ENCODE measurements at regions not wholly inside any gene's neighbourhood (a gene's known extent, or its start where the extent isn't known, plus 50 kb on each side); places are given as distances from the start of the nearest gene placed in this dataset.
"Not testable (repeated sequence)": the region's sequence is repeated elsewhere in the genome, so short reads cannot be mapped to it uniquely, and the experiment has no call there.

- DNase-seq, result no peak
These were observed 424.1 kb upstream of the DYNLRB2 start for GRCh38 chr16:80116711-80117110.

- DNase-seq, result no peak
These were observed 426.1 kb upstream of the DYNLRB2 start for GRCh38 chr16:80114699-80115098.

- DNase-seq, result no peak
These were observed 426.8 kb upstream of the DYNLRB2 start for GRCh38 chr16:80113873-80114574.

DNA sequence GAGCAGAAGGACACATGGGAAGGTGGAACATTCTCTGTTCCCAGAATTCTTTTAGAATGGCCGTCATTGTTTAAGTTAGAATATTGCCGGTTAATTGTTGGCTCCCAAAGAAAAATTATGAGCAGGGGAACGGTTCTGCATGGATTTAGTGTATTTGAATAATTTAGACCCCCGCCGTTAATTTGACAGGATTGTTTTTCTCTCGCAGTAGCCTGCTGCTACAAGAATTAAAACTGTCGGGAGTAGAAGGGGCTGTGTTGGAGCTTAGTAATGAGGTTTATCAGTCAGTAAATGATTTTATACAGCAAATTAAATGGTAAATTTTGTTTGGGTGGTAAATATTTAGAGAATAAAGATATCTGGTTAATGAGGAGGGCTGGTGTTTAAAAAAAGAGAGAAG is 431.2 kb upstream of the DYNLRB2 start:
- no peak for DNase-seq

DNA sequence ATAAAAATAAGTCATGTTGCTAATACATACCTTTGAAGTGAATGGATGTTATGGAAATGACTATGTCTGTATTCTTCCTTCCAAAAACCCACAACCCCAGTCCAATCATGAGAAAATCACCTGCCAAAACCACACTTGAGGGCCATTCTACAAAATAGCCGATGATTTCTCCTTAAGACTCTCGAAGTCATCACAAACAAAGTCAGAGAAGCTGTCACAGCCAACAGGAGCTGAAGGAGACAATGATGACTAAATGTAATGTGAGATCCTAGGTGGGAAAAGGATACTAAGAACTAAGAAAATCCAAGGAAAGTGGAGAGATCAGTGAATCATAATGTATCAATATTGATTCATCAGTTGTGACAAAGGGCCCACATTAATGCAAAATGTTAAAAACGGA is 432.9 kb upstream of the DYNLRB2 start:
- DNase-seq, result no peak

DNA sequence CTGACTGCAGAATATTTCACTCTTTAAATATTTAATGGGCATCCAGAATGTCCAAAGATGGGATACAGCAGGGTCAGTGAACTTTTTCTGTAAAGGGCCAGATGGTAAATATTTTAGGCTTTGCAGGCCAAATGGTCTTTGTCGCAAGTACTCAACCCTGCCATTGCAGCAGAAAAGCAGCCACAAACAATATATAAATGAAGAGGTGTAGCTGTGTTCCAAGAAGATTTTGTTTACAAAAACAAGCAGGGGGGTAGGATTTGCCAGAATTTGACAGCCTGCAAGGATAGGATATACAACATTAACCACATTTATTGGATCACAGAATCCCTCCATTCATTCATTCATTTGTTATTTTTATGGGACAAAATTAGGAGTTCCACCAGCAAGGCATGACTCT is 435.0 kb upstream of the DYNLRB2 start:
- DNase-seq, result no peak

DNA sequence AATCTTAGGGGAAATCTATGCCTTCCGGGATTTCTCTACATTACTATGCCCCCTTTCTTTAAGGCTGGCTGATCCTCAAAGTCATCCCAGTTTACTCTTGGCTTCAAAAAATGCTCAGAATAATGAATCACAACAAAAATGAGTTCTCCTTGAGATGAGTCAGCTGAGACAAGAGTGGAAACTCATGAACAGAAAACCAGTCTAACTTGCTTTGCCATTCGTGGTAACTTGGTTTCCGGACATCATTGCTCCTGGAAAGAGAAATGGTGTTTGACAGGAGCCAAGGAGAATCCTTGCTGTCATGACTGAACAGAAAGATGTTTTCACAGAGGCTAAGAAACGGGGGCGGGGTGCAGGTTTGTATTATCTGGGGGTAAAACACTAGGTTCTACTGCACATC is 435.6 kb upstream of the DYNLRB2 start:
- no peak for DNase-seq

GRCh38 chr16:80104401-80104800 is 436.4 kb upstream of the DYNLRB2 start:
- no peak for DNase-seq

DNA sequence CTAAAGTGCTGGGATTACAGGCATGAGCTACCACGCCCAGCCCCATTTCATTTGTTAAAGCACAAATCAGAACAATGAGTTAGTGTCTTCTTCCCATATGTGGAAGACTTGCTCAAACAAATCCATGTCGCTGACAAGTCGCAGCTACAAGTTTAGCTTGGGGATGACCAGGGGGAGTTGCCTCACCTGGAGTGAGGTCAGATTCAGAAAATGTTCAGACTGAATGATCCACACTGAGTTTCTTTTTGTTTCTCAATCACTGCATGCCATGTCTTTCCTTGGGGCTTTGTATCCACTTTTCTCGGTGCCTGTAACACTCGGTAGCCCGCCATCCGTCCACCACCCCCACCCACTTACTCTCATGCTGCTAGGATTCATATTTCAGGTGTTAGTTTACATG is 437.3 kb upstream of the DYNLRB2 start:
- no peak for DNase-seq

DNA sequence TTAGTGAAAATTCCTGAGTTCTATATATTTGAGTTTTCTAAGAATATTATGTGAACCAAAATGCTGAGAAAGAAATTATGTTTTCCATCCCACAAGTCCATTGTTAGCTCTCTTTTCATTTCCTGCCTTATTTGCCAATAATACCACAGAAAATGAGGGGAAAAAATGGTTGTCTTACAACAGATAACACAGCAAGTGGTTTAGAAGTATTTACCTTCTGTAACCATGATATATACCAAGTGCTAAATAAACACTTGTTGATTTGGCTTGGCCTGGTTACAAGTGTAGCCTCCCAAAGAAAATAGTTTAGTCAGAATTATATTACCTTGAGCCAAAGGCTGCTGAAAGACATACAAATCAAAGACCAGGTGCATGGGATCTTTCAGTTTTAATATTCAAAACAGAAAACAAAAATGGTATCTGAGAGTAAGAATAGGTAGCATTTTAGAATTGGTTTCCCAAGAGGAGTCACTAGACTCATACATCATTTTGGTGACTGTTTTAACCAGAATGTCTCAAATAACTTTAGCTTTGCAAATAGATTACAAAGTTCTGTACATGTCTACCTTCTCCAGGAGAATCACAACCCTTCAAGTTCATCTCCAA is 439.8 kb upstream of the DYNLRB2 start:
- no peak for DNase-seq

GRCh38 chr16:80100186-80100585 is 440.6 kb upstream of the DYNLRB2 start:
- no peak for DNase-seq

- DNase-seq, result no peak
These were observed 443.7 kb upstream of the DYNLRB2 start for GRCh38 chr16:80097098-80097497.

DNA sequence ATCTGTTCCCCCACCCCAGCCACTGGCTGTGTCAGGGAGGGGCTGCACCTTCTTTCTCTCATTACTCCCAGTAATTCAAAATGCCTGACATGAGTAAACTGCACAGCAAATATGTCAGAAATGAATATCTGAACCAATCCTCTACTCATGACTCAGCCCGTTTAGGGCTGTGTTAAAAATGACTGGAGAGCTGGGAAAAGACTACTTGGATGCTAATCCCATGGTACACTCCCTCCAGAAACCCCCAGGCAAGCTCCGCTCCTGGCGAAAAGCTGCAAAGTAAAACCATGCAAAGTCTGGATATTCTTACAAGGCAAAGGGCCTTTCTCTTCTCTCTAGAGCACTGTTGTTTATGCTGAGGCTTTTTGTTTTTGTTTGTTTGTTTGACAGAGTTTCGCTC is 448.1 kb upstream of the DYNLRB2 start:
- DNase-seq, result no peak

- not testable (repeated sequence) for DNase-seq
These were observed 449.3 kb upstream of the DYNLRB2 start for GRCh38 chr16:80091453-80091852.

- no peak for DNase-seq
These were observed 455.2 kb upstream of the DYNLRB2 start for GRCh38 chr16:80085606-80086005.

DNA sequence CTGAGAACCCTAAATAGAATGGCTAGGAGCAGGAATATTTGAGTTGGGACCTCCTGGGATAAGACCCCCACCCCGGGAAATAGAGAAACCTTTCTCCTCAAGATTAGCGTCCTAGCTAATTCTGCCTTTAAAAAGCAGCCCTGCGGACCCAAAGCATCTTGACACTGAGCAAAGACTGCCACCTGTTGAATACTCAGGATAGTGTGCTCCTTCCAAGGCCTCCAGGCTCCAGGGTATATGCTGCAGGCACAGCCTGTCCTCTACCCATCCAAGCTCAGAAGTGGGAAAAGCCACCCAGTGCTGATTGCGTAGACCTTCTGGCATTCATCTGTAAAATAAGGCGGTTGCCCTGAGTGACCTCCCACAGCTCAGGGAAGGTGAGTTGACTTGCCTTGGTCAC is 456.2 kb upstream of the DYNLRB2 start:
- DNase-seq, result no peak

GRCh38 chr16:80084163-80084562 is 456.6 kb upstream of the DYNLRB2 start:
- no peak for DNase-seq

- DNase-seq, result no peak
These were observed 457.9 kb upstream of the DYNLRB2 start for GRCh38 chr16:80082906-80083305.

DNA sequence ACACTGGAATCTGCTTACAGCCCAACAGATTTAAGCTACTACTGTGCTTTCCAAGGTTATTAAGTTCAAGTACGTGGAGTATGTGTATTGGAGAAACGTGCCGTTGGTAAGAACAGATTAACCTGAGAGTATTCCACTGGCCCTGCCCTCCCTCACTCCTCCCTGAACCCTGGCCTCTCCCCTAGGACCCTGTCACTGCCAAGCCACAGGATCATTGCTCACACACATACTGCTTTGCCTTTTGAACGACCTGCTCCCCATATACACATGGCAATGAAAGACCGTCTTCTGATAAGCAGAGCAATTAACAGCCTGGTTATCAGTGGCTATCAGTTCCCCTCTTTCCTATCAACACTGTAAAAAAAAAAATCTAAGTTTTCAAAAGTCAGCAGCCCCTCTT is 458.9 kb upstream of the DYNLRB2 start:
- no peak for DNase-seq

DNA sequence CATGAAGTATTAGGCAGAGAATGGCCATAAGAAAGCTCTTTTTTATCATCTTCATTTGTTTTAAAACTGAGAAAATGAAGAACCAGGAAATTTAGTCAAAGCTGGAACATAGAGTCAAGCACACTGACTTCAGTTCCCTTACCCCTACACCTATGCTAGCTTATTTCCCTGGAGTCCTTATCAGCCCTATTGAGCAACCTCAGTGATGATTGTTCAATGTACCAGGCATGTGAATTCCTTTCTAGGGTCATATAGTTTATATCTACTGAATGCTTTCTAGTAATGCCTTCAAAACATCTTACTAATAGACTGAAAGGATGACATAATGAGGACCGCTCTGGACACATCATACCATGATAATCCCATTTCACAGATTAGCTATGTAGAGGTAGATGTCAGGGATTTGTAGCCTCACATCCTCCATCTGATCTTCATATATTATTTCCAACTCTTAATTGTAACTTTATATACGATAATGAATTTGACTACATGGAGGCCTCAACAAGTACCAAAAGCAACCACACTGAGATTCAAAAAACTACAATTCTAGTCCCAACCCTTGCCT is 460.4 kb upstream of the DYNLRB2 start:
- no peak for DNase-seq

DNA sequence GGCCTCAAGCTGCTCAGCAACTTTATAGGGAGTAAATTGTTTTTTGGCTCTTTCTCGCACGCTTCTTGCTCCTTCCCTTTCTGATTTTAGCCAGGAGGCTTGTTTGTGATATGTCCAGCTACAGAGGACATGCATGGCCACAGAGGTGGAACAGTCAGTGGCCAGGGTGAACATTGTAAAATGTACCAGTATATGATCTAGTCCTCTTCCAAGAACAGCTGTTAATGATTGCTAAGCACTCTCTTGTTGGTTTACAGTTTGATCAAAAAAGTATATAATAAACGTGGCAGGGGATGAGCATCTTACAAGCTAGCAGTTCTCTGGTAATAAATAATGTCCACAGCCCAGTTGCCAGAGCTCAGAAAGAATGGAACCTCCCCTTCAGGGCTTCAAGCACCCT is 461.7 kb upstream of the DYNLRB2 start:
- DNase-seq, result no peak

- no peak for DNase-seq
These were observed 463.1 kb upstream of the DYNLRB2 start for GRCh38 chr16:80077696-80078095.

DNA sequence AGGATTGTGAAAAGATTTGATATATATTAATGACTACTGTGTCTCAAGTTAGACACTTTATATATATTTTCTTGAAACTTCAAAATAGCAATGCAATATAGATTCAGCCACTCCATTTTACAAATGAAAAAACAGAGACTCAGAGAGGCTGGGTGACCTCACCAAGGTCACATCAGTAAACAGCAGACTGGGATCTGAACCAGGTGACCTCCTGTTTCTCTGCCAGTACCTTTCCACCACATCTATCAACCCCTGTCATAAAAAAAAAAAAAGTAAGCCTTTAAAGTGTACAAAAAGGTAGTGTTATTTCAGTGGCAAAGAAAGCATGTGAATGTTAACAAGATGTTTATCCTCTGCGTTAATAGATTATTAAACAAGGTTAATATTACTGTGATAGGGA is 466.5 kb upstream of the DYNLRB2 start:
- no peak for DNase-seq

DNA sequence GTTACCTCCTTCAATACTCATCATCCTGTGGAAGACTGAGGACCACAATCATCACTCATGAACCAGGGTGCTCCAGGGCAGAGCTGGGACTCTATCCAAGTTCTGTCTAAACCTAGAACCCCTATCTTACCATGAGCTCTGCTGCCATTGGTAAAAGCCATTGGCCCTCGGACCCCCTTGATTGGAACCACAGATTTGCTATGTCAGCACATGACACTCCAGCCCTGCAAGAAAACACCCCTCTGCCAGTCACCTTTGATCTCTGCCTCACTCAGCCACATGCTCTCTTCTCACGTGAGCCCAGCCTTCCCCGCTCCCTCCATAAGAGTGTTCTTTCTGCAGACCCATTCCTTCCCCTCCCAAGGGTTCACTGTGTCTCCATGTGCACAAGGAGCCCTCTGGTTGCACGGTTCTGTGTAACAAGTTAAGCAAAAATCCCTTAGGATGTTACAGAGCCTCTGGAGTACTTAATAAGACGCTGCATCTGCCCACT is 468.8 kb upstream of the DYNLRB2 start:
- no peak for DNase-seq
